IPS DF 19.7 (cell line): ENCODE measurements at regions not wholly inside any gene's neighbourhood (a gene's known extent, or its start where the extent isn't known, plus 50 kb on each side); places are given as distances from the start of the nearest gene placed in this dataset.
A peak's percentile ranks its signal among the peaks of the same experiment; 100 is the strongest.

Source experiments
- DNase-seq: peaks from one replicate; pipeline ENCODE4 v3.0.0-alpha.2; 2013; ENCODE audit warnings: low read depth, low spot score

DNA sequence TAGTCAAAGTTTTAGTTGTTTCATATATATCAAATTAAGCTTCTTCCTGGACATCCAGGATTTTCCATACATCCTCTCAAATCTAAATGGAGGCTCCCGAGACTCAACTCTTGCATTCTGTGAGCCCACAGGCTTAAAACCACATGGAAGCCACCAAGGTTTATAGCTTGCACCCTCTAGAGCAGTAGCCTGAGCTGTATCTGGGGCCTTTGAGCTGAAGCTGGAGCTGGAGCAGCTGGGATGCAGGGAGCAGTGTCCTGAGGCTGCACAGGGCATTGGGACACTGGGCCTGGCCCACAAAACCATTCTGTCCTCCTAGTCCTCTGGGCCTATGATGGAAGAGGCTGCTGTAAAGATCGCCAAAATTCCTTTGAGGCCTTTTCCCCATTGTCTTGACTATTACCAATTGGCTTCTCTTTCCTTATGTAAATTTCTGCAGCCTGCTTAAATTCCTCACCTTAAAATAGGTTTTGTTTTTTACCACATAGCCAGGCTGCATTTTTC lies 151.0 kb downstream of the COX7C start:
- DNase-seq, result no peak

DNA sequence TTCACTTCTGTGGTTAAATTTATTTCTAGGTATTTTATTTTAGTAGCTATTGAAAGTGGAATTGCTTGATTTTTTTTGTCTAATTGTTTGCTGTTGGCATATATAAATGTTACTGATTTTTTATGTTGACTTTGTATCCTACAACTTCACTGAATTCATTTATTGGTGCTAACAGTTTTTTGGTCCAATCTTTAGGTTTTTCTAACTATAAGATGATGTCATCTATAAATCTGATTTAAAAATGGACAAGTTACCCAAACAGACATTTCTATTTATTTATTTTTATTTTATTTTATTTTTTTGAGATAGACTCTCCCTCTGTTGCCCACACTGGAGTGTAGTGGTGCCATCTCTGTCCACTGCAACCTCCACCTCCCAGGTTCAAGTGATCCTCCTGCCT lies 162.3 kb downstream of the COX7C start:
- DNase-seq, result no peak

DNA sequence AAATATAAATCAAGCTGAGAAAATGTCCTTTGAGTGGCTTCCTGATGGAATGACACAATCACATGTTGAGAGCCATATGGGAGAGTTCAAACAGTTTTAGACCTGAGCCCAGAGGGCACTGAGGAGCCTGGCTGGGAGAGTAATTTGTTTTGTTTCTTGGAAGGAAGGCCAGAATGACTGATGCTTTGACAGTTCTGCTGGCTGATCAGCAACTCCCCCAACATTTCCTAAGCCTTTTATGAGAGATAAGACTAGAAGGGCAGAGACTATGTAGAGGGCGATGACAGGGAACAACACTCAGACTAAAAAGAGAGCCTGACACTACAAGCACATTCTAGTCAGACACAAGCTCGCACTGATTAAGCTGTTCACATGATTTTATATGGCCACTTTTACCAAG lies 169.2 kb downstream of the COX7C start:
- no peak for DNase-seq

DNA sequence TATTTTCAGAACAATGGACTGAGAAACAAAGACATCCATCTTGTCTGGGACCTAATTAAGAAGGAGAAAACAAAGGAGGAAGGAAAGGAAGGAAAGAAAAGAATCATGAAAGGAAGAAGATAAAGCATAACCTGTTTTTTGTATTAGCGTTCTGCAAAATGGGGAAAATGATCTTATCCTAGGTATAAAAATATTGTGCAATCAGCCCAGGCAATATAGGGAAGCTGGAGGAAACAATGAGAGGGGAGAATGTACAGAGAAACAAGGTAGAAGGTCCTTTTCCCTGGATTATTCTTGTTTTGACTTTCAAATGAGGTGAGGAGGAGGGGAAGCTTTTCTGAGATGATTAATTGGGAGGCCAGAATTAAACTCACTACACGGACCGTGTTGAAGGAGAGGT lies 177.9 kb downstream of the COX7C start:
- no peak for DNase-seq

DNA sequence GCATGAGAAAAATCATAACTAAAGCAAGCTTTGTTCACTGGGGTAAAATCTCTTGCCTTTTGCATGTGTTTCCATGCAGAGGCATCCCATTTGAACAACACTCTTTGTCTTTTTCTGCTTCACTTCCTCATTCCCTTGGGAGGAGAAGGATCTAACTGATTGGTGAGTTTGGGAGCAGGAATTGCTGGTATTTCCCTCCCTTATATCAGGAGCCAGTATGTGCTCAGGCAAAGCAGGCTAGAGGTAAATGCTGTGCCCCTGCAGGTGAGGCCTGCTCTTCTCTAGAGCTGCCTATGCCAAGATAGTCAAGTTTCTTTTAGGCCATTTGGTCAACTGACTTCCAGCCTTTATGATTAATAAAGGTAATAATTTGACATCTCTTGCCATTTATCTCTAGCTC lies 179.9 kb downstream of the COX7C start:
- peak; percentile 71 for DNase-seq

DNA sequence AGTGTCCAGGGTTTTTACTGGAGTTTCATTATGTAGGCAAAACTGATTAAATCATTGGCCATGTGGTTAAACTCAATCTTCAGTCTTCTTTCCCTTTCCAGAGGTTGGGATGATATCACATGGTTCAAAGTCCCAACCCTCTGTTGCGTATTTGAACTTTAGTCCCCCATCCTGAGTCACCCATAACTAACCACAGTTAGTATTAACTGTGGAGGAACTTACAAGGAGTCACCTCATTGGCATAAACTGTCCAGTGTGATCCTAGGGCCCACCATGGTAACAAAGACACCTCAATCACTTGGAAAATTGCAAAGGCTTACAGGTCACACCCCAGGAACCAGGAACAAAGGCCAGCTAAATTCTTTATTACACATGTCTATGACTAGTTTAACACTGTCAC lies 188.5 kb downstream of the COX7C start:
- no peak for DNase-seq

DNA sequence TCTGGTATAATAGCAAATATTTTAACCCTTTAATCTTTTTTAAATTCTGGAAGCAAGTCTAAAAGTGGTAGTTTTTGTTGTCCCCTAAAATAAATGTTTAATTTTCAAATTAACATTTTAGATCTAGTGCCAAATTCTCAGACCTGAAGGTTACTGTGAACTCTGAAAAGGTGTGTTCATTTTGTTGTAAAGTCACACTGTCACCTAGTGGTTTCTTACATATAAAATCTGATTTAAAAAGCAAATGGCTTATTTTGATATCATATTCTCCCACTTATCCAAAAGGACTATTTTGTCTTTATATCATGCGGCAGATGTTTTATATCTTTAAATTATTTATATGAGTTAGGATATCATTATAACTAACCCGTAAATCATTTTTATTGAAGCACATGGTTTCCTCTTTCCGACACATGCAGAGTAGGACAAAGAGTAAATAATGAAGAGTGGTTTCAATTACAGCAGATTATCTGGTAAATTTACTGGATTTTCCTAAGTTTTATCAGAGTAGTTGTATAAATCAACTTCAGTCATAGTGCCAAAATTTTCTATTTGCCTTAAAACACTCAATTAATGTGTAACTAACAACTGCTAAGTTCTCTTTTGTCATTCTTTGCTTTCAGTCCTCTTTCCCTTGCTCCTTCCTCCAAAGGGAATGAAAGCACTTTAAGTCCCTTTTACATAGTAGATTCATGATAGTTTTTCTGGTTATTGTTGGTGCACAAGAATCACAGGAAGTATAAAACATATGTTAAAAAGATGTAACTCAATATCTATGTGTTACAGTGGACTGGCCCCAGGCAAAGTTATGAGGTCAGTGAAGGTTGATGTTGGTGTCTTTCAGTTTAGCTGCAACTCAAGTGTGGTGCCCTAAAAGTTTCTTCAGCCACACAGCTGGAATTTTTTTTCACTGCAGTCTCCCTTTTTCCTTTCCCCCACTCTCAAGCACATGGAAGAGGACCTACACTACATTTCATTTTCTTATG lies 189.6 kb downstream of the COX7C start:
- no peak for DNase-seq

DNA sequence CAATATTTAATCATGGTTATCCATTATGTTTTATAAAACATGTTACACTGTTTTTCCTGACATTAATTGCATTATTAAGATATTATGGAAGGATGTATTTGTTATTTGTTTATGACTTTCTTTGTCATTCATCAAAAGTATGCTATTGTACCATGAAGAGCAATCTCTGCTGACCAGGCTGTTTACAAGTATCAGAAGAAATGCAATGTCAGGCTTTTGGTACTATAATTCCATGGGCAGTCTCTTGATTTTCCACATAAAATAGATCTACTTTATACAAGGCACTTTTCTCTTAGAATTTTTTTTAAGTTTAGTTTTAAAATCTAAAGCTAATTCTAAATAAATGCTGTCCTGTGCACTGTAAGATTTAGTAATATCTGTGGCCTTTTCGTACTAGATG lies 196.6 kb downstream of the COX7C start:
- no peak for DNase-seq

DNA sequence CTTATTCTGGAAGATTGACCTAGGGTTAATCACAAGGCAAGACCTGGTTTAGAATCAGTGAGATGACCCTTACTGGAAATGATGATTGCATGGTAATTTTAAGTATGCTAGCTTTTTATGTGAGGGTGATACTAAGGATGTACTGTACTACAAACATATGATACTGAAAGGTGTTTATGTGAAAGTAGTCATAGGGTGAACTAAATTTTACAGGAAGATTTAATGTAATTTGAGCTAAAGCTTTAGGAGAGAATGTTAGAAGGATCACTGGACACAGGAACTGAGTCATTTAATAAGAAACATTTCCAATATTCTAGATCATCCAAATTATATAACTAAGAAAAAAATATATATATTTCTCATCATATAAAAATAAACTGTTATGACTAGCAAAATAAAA lies 197.2 kb downstream of the COX7C start:
- no peak for DNase-seq

DNA sequence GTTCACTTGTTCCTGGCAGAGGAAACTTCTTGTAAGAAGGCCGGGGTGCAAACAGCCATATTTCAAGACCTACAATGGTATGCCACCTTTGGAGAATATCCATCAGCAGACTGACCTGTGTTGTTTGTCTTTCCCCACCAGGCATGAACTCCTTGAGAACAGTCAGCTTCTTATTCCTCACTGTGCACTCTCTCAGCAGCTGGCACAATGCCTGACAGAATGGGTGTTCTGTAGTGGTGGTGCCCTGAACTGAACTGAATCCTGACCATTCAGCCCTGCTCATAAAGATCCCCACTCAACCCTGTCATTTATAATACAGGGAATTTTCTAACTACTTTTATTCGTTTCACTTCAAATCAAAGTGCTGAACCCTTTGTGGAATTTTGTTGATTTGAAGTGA lies 206.9 kb downstream of the COX7C start:
- no peak for DNase-seq

DNA sequence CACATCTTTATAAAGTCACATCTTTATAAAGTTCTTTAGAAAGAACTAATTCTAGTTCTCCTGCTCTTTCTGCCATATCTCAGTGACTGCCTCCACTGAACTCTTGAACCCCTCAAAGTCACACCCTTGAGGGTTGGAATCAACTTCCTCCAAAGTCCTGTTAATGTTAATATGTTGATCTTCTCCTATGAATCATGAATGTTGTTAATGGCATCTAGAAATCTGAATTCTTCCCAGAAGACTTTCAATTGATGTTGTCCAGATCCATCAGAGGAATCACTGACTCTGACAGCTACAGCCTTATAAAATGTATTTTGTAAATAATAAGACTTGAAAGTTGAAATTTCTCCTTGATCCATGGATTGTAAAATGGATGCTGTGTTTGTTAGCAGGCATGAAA lies 213.4 kb downstream of the COX7C start:
- no peak for DNase-seq

DNA sequence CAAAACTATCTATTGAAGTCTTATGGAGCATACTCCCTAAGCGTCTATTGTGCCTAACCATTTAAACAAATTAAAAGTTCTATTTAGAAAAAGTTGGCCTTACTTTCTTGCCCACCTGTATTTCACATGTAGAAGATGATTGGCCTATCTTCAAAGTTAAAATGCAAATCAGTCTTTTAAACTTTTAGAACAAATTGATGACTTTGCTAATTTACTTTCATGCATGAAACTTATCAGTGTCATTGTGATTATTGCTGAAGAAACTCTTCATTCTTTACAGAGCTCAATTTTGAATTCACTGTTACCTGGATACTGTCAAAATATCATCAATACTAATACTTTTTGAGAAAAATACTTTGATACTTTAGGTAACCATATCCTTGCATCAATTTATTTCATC lies 216.1 kb downstream of the COX7C start:
- no peak for DNase-seq

DNA sequence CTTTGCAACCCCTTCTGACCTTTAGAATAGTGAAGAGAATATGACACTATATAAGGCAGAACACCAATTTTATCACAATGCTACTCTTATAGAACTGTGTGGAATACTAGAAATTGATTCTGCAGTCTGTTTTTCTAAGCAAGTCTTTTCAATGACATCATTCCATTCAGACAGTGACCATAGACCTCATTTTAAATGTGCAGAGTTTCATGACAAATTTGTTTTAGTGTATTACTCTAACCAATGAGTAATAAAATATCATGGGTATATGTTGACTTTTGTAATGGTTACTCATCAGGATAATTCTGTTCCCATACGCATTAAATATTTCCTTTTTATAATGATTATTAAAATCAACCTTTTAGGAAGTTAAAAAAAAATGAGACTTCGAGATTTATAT lies 219.9 kb downstream of the COX7C start:
- DNase-seq, result no peak

DNA sequence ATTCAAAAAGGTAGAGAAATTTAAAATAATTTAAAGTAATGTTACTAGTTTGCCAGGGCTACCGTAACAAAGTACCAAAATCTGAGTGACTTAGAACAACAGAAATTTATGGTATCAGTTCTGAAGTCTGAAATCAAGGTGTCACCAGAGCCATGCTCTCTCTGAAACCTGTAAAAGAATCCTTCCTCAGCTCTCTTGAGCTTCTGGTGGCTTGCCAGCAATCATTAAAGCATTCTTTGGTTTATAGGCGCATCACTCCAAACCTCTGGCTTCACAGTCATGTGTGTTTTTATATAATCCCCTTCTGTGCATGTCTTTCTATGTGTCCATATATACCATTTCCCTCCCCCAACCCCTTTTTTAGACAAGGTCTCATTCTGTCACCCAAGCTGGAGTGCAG lies 220.3 kb downstream of the COX7C start:
- DNase-seq, result no peak

DNA sequence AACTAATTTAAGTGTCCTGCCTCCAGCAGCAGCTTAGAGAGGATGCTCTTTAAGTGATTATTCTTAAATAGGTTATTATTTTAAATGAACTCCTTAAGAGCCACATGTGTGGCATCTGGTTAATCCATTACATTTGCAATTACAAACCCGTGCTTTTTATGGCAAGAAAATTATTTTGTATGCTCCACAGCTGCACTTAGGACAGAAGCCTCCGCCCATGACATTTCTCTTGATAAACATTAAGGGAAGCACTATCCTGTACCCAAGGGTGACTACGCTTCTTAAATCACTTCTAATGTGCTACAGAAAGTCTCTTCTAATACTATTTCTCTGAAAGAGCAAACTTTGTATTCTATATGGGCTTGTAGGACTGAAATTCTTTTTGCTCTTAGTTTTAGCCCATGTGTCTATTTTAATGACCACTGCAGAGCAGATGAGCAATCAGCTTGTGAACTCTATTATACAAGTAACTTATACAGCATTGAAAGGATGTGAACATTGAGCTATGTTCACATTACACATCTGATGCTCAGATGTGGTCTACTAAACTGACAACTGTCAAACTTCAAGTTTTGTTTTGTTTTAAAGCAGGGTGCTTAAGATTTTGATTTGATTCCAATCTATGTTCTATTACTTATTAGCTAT lies 223.4 kb downstream of the COX7C start:
- DNase-seq, result no peak

DNA sequence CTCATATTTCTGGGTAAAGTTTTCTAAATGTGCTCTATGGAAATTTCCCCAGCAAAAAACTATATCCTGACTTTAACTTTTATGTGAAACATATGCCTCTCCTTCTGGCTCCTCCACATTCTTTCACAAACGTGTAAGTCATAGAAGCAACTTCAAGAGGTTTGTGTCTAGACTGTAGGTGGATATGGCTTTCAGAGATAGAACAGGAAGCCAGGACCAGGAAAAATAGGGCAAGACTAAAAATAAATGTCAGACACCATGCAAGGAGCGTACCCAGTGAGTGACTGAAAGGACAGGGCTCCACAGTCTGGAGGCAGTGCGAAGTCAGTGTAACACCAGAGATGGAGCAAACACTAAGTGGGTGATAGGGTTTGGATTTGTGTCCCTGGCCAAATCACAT lies 240.7 kb downstream of the COX7C start:
- DNase-seq, result no peak

DNA sequence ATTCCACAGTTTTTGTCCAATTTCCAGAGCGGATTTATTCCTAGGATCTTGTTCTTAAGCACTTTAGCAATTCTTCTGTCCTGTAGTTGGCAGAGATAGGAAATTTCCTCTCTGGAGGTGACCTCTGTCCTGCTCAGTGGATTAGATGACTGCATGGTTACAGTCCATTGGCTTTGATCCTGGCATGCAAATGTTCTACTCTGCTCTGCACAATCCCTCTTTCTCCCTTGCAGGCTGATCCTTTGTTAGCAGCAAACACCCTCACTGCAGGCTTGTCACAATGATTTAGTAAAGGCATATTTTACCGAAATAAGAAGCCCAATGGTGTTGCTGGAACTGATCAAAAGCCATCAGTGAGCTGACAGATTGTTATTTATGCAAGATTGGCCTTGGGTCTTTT lies 243.8 kb downstream of the COX7C start:
- no peak for DNase-seq

DNA sequence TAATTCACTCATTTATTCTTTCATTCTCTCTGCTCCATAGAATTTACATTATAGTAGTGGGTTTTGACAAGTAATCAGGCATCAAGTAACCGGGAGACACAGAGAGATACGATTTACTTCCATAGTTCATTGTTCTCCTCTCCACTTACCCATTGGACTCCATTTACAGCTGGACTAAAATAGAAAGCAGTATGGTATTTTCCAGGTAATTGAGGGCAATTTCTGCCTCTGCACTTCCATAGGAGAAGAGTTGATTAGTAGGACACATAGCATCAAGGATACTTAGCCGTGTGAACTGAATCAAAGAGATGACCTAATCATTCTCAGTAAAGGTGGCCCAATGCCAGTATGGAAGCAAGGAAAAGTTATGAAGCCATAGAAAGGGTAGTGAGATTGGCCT lies 244.4 kb downstream of the COX7C start:
- DNase-seq, result no peak

DNA sequence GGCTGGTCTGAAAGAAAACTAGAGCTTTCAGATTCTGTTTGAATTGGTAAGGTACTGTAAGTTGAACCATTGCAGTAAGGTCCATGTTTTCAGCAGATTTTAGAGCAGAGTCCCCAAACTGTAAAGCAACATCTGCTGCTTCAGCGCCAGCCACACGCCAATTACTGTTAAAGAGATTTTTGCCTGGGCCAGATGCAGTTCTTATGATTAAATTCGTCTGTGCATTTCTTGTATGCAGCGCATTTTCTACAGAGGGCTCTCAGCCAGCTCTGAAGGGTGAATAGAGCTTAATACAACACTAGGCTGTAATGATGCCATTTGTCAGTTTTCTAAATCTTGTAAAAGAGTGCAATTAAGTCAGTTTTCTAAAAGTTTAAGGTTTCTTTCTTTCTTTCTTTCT lies 246.3 kb downstream of the COX7C start:
- no peak for DNase-seq

DNA sequence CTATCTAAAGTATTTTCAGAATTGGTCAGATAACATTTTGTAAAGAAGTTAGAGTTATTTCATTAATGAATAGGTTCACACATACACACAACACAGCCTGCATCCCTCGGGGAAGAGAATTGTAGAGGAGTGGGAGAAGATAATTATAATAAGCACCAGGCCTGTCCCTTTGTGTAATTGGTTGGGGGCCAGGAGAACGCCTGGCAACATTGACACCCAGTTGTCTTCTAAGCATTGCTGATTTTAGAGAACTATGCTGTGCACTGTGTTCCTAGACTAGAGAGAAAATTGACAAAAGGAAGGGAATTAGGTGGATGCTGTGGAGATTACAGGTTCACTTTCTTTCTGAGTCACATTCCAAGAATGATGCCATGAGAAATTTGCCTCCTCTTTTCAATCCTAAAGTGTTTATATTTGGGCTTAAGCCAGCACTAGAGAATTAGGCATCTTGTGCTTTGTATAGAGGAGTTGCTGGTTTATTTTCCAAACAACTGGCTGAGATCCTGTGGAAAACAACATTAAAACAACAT lies 247.6 kb downstream of the COX7C start:
- no peak for DNase-seq

DNA sequence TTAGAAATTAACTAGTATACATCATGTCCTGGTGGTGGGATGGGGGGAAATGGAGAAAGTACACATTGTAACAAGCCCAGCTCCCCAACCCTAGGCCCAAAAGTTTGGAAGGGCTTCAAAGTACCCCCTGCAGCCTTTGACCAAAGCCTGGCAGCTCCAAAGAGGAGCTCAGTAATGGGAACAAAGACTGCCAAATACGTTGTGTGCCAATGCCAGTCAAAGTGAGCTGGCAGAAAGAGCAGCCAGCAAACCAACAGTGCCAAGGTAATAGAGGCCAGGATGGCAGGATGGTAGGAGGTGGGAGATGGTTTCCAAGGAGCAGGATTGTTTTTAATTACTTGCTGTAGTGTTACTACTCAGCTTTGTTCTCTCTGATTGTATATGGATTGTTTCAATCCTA lies 248.3 kb downstream of the COX7C start:
- DNase-seq, result no peak

DNA sequence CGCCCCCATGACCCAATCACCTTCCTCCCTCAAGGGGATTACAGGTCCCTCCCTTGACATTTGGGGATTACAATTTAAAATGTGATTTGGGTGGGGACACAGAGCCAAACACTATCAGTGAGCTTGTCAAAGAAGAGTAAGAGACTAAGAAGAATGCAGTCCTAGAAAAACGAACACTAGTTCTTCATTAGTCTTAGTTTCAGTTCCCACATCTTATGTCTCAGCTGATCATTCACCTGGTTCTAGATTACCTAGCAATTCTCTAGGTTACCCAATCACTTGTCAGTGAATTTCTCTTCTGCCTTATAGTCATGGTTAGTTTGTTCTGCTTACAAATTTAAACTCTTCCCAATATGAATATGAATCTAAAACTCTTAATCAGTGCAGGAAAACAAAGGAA lies 251.5 kb downstream of the COX7C start:
- no peak for DNase-seq

DNA sequence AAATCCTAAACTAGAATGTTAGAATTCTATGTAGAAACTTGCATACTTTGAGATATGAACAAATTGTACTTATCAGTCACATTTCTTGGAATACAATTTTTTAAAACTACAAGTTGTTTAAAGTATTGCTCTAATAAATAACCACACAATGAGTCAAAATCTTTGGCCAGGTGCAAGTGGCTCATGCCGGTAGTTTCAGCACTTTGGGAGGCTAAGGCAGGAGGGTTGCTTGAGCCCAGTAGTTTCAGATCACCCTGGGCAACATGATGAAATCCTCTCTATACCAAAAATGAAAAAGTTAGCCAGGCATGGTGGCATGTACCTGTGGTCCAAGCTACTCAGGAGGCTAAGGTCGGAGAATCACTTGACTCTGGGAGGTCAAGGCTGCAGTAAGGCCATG lies 257.8 kb downstream of the COX7C start:
- no peak for DNase-seq
